ENCODE measurements at regions not wholly inside any gene's neighbourhood (a gene's known extent, or its start where the extent isn't known, plus 50 kb on each side); places are given as distances from the start of the nearest gene placed in this dataset.
A peak's percentile ranks its signal among the peaks of the same experiment; 100 is the strongest.

DNA sequence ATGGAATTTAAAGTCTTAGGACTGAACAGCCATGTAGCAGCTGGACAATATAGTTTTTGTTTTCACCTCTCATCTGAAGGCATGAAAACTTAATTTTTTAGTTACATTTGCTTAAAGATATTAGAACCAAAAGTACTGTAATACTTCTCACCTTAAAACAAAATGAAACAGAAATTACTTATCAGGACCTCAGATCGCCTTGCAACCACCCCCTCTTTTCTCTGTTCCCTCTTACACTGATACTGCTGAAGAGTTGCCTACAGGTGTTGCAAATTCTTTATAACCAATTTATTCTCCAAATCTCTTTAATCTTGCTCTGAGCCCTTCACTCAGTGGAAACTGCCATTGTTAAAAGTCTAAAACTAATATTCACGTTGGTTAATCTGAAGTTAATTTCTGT, 145.0 kb downstream of the SPCS3 start:
- DNase-seq (ENCODE audit: low read depth, low spot score) = no peak
- TF ChIP-seq, protein P1, sequence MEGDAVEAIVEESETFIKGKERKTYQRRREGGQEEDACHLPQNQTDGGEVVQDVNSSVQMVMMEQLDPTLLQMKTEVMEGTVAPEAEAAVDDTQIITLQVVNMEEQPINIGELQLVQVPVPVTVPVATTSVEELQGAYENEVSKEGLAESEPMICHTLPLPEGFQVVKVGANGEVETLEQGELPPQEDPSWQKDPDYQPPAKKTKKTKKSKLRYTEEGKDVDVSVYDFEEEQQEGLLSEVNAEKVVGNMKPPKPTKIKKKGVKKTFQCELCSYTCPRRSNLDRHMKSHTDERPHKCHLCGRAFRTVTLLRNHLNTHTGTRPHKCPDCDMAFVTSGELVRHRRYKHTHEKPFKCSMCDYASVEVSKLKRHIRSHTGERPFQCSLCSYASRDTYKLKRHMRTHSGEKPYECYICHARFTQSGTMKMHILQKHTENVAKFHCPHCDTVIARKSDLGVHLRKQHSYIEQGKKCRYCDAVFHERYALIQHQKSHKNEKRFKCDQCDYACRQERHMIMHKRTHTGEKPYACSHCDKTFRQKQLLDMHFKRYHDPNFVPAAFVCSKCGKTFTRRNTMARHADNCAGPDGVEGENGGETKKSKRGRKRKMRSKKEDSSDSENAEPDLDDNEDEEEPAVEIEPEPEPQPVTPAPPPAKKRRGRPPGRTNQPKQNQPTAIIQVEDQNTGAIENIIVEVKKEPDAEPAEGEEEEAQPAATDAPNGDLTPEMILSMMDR (IDR thresholded peaks at IDR 0.05; ENCODE audit: low read depth, low read length) = no peak
- no peaks in the 10 kb centered on the region for H3K27me3 ChIP-seq (ENCODE audit: control insufficient read depth, insufficient read depth, low read length)
- no peaks in the 10 kb centered on the region for H3K9me3 ChIP-seq (ENCODE audit: control insufficient read depth, insufficient read depth, low read length)
- H3K4me3 ChIP-seq (ENCODE audit: low read depth, low read length) = no peak overlapping the region
- no peak overlapping the region for H3K27ac ChIP-seq (ENCODE audit: low read depth, low read length)
- ChIA-PET CTCF (no interaction called here), POLR2A (no interaction called here)

DNA sequence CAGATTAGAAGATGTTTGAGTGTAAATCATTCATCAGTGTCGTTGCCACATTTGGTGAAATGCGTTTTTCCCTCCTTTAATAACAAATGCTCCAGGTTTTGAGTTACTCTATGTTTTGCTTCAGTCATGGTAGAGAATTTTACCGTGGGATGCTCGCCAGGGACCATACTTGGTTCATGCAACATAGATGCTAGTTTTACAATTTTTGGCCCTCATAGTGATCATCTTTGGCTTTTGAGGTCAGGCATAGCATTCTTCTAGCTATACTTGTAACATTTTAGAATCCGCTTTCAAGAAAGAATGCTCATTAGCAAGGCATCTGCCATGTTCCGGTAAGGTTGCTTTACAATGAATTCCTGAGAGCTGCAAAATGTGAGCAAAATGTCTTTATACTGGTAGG, 147.2 kb downstream of the SPCS3 start:
- TF ChIP-seq, protein P1 (IDR thresholded peaks at IDR 0.05; ENCODE audit: low read depth, low read length) = no peak
- ChIA-PET POLR2A (no interaction called here), CTCF (no interaction called here)
- Histone ChIP-seq H3K27me3 (ENCODE audit: control insufficient read depth, insufficient read depth, low read length) (no peaks in the 10 kb centered on the region), H3K9me3 (ENCODE audit: control insufficient read depth, insufficient read depth, low read length) (no peaks in the 10 kb centered on the region), H3K4me3 (ENCODE audit: low read depth, low read length) (no peak overlapping the region), H3K27ac (ENCODE audit: low read depth, low read length) (no peak overlapping the region)
- peak; percentile 11 for DNase-seq (ENCODE audit: low read depth, low spot score)

DNA sequence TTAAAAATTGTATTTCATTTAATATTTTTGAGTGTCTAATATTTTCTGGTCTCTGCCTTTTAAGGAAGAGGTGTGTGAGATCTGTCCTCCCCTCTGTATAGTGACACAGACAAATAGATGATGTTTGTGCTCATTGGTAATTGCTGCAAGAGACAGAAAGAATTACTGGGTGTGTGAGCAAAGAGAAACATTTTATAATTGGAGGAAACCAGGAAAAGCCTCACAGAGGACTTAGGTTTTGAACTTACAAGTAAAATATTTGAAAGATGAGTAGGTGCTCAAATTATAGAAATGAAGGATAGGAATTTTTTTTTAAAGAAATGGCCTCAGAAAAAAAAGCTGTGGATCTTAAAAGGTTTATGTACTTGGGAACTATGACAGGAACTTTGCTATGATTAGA, 149.8 kb downstream of the SPCS3 start:
- no peaks in the 10 kb centered on the region for H3K27me3 ChIP-seq (ENCODE audit: control insufficient read depth, insufficient read depth, low read length)
- H3K4me3 ChIP-seq (ENCODE audit: low read depth, low read length) = no peak overlapping the region
- ChIA-PET POLR2A (no interaction called here), CTCF (interaction anchor here (0.7 kb wide), 1 partner anchor 626 kb away, joined by 4 read pairs; no protein-coding TSS in a partner anchor)
- no peak for DNase-seq (ENCODE audit: low read depth, low spot score)
- no peaks in the 10 kb centered on the region for H3K9me3 ChIP-seq (ENCODE audit: control insufficient read depth, insufficient read depth, low read length)
- no peak overlapping the region for H3K27ac ChIP-seq (ENCODE audit: low read depth, low read length)
- TF ChIP-seq, protein P1 (IDR thresholded peaks at IDR 0.05; ENCODE audit: low read depth, low read length) = no peak

DNA sequence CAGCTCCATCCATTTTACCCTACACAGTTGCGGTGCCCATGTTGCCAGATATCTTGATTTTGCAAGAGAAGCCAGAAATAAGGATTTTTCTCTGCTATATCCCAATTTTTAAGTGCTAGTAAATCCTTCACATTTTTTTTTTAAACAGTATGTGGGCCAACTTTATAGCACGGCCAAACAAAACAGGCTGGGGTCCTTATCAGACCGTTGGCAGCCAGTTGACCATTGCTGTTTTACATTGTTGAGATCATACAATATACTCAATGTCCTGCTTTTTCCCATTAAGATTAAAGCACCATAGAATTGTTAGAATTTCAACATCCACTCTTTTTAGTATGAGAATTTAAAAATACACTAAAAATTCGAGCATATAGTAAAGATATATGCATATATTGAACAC, 150.9 kb downstream of the SPCS3 start:
- ChIA-PET POLR2A (no interaction called here), CTCF (no interaction called here)
- Histone ChIP-seq H3K9me3 (ENCODE audit: control insufficient read depth, insufficient read depth, low read length) (no peaks in the 10 kb centered on the region), H3K27ac (ENCODE audit: low read depth, low read length) (no peak overlapping the region), H3K27me3 (ENCODE audit: control insufficient read depth, insufficient read depth, low read length) (no peaks in the 10 kb centered on the region), H3K4me3 (ENCODE audit: low read depth, low read length) (no peak overlapping the region)
- TF ChIP-seq, protein P1 (IDR thresholded peaks at IDR 0.05; ENCODE audit: low read depth, low read length) = no peak
- no peak for DNase-seq (ENCODE audit: low read depth, low spot score)

DNA sequence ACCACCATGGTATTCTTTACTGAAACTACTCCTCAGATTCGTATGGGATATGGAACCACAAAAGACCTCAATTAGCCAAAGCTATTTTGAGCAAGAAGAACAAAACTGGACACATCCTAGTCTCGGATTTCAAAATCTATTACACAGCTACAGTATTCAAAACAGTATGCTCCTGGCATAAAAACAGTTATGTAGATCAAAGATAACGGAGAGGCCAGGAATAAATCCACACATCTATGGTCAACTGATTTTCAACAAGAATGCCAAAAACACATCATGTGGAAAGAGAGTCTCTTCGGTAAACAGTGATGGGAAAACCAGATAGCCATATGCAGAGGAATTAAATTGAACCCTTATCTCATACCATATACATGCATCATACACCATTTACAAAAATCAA, 155.3 kb downstream of the SPCS3 start:
- no peak for DNase-seq (ENCODE audit: low read depth, low spot score)
- Histone ChIP-seq H3K4me3 (ENCODE audit: low read depth, low read length) (no peak overlapping the region), H3K27ac (ENCODE audit: low read depth, low read length) (no peak overlapping the region), H3K27me3 (ENCODE audit: control insufficient read depth, insufficient read depth, low read length) (no peaks in the 10 kb centered on the region), H3K9me3 (ENCODE audit: control insufficient read depth, insufficient read depth, low read length) (no peaks in the 10 kb centered on the region)
- TF ChIP-seq, protein P1 (IDR thresholded peaks at IDR 0.05; ENCODE audit: low read depth, low read length) = no peak
- CTCF ChIA-PET = interaction anchor here (0.7 kb wide), 1 partner anchor 71 kb away, joined by 3 read pairs; no protein-coding TSS in a partner anchor
- POLR2A ChIA-PET = no interaction called here

All from AG04450 (cell line).